ENCODE measurements at regions not wholly inside any gene's neighbourhood (a gene's known extent, or its start where the extent isn't known, plus 50 kb on each side); places are given as distances from the start of the nearest gene placed in this dataset.

DNA sequence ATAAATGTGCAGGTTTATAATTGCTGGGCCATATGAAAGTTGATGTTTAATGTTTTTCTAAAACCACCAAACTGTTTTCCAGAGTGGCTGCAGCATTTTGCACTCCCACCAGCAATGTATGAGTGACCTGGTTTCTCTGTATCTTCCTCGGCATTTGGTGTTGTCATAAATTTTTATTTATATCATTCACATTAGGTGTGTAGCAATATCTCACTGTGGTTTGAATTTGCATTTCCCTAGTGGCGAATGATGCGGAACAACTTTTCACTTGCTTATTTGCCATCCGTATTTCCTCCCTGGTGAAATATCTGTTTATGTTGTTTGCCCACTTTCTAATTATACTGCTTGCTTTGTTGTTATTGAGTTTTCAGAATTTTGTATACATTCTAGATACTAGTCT lies 295.7 kb upstream of the TUT7 start:
- H3K4me3 ChIP-seq (replicated peaks in 1 of 4; ENCODE audit: control extremely low read depth in 1 of 4, insufficient read depth in 1 of 4, low read depth in 3 of 4, low read length in 4 of 4): no peak overlapping the region
- H4K20me1 ChIP-seq (ENCODE audit: control insufficient read depth, extremely low read depth, insufficient read depth, low read length): no peaks in the 10 kb centered on the region
- H3K27me3 ChIP-seq (ENCODE audit: control insufficient read depth, insufficient read depth, low read length): no peaks in the 10 kb centered on the region
- no peak overlapping the region for H2AFZ ChIP-seq (ENCODE audit: low read length)
- no peaks in the 10 kb centered on the region for H3K79me2 ChIP-seq (ENCODE audit: control insufficient read depth, insufficient read depth, low read length)
- TF ChIP-seq, protein P1, sequence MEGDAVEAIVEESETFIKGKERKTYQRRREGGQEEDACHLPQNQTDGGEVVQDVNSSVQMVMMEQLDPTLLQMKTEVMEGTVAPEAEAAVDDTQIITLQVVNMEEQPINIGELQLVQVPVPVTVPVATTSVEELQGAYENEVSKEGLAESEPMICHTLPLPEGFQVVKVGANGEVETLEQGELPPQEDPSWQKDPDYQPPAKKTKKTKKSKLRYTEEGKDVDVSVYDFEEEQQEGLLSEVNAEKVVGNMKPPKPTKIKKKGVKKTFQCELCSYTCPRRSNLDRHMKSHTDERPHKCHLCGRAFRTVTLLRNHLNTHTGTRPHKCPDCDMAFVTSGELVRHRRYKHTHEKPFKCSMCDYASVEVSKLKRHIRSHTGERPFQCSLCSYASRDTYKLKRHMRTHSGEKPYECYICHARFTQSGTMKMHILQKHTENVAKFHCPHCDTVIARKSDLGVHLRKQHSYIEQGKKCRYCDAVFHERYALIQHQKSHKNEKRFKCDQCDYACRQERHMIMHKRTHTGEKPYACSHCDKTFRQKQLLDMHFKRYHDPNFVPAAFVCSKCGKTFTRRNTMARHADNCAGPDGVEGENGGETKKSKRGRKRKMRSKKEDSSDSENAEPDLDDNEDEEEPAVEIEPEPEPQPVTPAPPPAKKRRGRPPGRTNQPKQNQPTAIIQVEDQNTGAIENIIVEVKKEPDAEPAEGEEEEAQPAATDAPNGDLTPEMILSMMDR (conservative IDR thresholded peaks at IDR 0.05 in 1 of 2, IDR thresholded peaks at IDR 0.05 in 1 of 2; ENCODE audit: low read depth in 1 of 2, low read length in 2 of 2): no peak
- TF ChIP-seq EZH2 (IDR thresholded peaks at IDR 0.05; ENCODE audit: low read length, missing control alignments): no peak
- H3K9me3 ChIP-seq (ENCODE audit: control insufficient read depth, insufficient read depth, low read depth, low read length): no peaks in the 10 kb centered on the region
- H3K4me2 ChIP-seq (ENCODE audit: extremely low read depth, insufficient read depth, low read length): no peak overlapping the region
- no peaks in the 10 kb centered on the region for H3K36me3 ChIP-seq (ENCODE audit: control insufficient read depth, insufficient read depth, low read length)
- H3K9ac ChIP-seq (ENCODE audit: insufficient read depth, low read length): no peak overlapping the region
- DNase-seq (ENCODE audit: low read depth in 2 of 2): no peak
- no peak overlapping the region for H3K27ac ChIP-seq (ENCODE audit: insufficient read depth, low read length)
- no peaks in the 10 kb centered on the region for H3K4me1 ChIP-seq (ENCODE audit: control insufficient read depth, extremely low read depth, insufficient read depth, low read length)

GRCh38 chr9:86648828-86649170 lies 294.6 kb upstream of the TUT7 start:
- Histone ChIP-seq H3K4me3 (replicated peaks in 1 of 4; ENCODE audit: control extremely low read depth in 1 of 4, insufficient read depth in 1 of 4, low read depth in 3 of 4, low read length in 4 of 4) (no peak overlapping the region), H2AFZ (ENCODE audit: low read length) (no peak overlapping the region), H4K20me1 (ENCODE audit: control insufficient read depth, extremely low read depth, insufficient read depth, low read length) (no peaks in the 10 kb centered on the region), H3K9ac (ENCODE audit: insufficient read depth, low read length) (no peak overlapping the region), H3K79me2 (ENCODE audit: control insufficient read depth, insufficient read depth, low read length) (no peaks in the 10 kb centered on the region), H3K36me3 (ENCODE audit: control insufficient read depth, insufficient read depth, low read length) (no peaks in the 10 kb centered on the region), H3K4me1 (ENCODE audit: control insufficient read depth, extremely low read depth, insufficient read depth, low read length) (no peaks in the 10 kb centered on the region), H3K27ac (ENCODE audit: insufficient read depth, low read length) (no peak overlapping the region), H3K9me3 (ENCODE audit: control insufficient read depth, insufficient read depth, low read depth, low read length) (no peaks in the 10 kb centered on the region), H3K4me2 (ENCODE audit: extremely low read depth, insufficient read depth, low read length) (no peak overlapping the region), H3K27me3 (ENCODE audit: control insufficient read depth, insufficient read depth, low read length) (no peaks in the 10 kb centered on the region)
- TF ChIP-seq EZH2 (IDR thresholded peaks at IDR 0.05; ENCODE audit: low read length, missing control alignments): no peak
- TF ChIP-seq, protein P1 (conservative IDR thresholded peaks at IDR 0.05 in 1 of 2, IDR thresholded peaks at IDR 0.05 in 1 of 2; ENCODE audit: low read depth in 1 of 2, low read length in 2 of 2): no peak
- DNase-seq (ENCODE audit: low read depth in 2 of 2): no peak

GRCh38 chr9:86648156-86648827 lies 294.1 kb upstream of the TUT7 start:
- Histone ChIP-seq H3K79me2 (ENCODE audit: control insufficient read depth, insufficient read depth, low read length) (no peaks in the 10 kb centered on the region), H3K27ac (ENCODE audit: insufficient read depth, low read length) (no peak overlapping the region), H3K9ac (ENCODE audit: insufficient read depth, low read length) (no peak overlapping the region), H3K4me3 (replicated peaks in 1 of 4; ENCODE audit: control extremely low read depth in 1 of 4, insufficient read depth in 1 of 4, low read depth in 3 of 4, low read length in 4 of 4) (no peak overlapping the region), H3K4me2 (ENCODE audit: extremely low read depth, insufficient read depth, low read length) (no peak overlapping the region), H3K4me1 (ENCODE audit: control insufficient read depth, extremely low read depth, insufficient read depth, low read length) (no peaks in the 10 kb centered on the region), H3K9me3 (ENCODE audit: control insufficient read depth, insufficient read depth, low read depth, low read length) (no peaks in the 10 kb centered on the region), H3K36me3 (ENCODE audit: control insufficient read depth, insufficient read depth, low read length) (no peaks in the 10 kb centered on the region), H3K27me3 (ENCODE audit: control insufficient read depth, insufficient read depth, low read length) (no peaks in the 10 kb centered on the region), H2AFZ (ENCODE audit: low read length) (no peak overlapping the region), H4K20me1 (ENCODE audit: control insufficient read depth, extremely low read depth, insufficient read depth, low read length) (no peaks in the 10 kb centered on the region)
- DNase-seq (ENCODE audit: low read depth in 2 of 2): no peak
- TF ChIP-seq, protein P1 (conservative IDR thresholded peaks at IDR 0.05 in 1 of 2, IDR thresholded peaks at IDR 0.05 in 1 of 2; ENCODE audit: low read depth in 1 of 2, low read length in 2 of 2): no peak
- no peak for TF ChIP-seq EZH2 (IDR thresholded peaks at IDR 0.05; ENCODE audit: low read length, missing control alignments)

Measured in fibroblast of lung (primary cell).